SK-N-SH treated with all-trans-retinoic acid at 6 μM for 48 hours (cell line): ENCODE measurements at regions not wholly inside any gene's neighbourhood (a gene's known extent, or its start where the extent isn't known, plus 50 kb on each side); places are given as distances from the start of the nearest gene placed in this dataset.

Source experiments
- ATAC-seq: fragments of 200-7000 bp; cut with Tn5 transposase; 3 replicates; pipeline ENCODE4 v1.9.1; 2020; ENCODE audit warnings: mild to moderate bottlenecking, moderate library complexity
- ARNTL ChIP-seq: fragments of 450-650 bp; formaldehyde crosslinking; IDR thresholded peaks from 2 replicates; pipeline ENCODE4 v1.5.0; 2020; ENCODE audit warnings: low read depth, mild to moderate bottlenecking, moderate library complexity, borderline replicate concordance
- BACH2 ChIP-seq: fragments of 250-450 bp; sonication (Bioruptor Pico); IDR thresholded peaks from 2 replicates; pipeline ENCODE4 v1.9.0; 2021; ENCODE audit warnings: mild to moderate bottlenecking, borderline replicate concordance
- CREB5 ChIP-seq: fragments of 250-450 bp; sonication (Bioruptor Pico); IDR thresholded peaks from 2 replicates; pipeline ENCODE4 v1.5.1; 2020; ENCODE audit warnings: low read depth, mild to moderate bottlenecking, moderate library complexity
- CSDC2 ChIP-seq: fragments of 250-450 bp; sonication (Bioruptor Pico); IDR thresholded peaks from 2 replicates; pipeline ENCODE4 v1.5.0; 2020; ENCODE audit warnings: mild to moderate bottlenecking, moderate library complexity
- CSRNP3 ChIP-seq: fragments of 250-450 bp; sonication (Bioruptor Pico); IDR thresholded peaks from 2 replicates; pipeline ENCODE4 v1.5.1; 2021; ENCODE audit warnings: mild to moderate bottlenecking, moderate library complexity
- ESRRG ChIP-seq: fragments of 250-450 bp; sonication (Bioruptor Pico); IDR thresholded peaks from 2 replicates; pipeline ENCODE4 v1.6.1; 2021; ENCODE audit warnings: mild to moderate bottlenecking
- GLIS3 ChIP-seq: fragments of 250-450 bp; sonication (Bioruptor Pico); IDR thresholded peaks from 2 replicates; pipeline ENCODE4 v1.5.0; 2020; ENCODE audit warnings: mild to moderate bottlenecking, moderate library complexity
- ISL1 ChIP-seq: fragments of 250-450 bp; sonication (Bioruptor Pico); IDR thresholded peaks from 2 replicates; pipeline ENCODE4 v2.1.2; 2022; ENCODE audit warnings: mild to moderate bottlenecking, moderate library complexity
- OSR1 ChIP-seq: fragments of 250-450 bp; sonication (Bioruptor Pico); IDR thresholded peaks from 2 replicates; pipeline ENCODE4 v1.8.0; 2022; ENCODE audit warnings: moderate library complexity, mild to moderate bottlenecking, inconsistent platforms
- PATZ1 ChIP-seq: fragments of 250-450 bp; sonication (Bioruptor Pico); IDR thresholded peaks from 2 replicates; pipeline ENCODE4 v1.8.0; 2020; ENCODE audit warnings: mild to moderate bottlenecking, moderate library complexity, borderline replicate concordance
- POU6F1 ChIP-seq: fragments of 250-450 bp; sonication (Bioruptor Pico); IDR thresholded peaks from 2 replicates; pipeline ENCODE4 v1.8.0; 2021; ENCODE audit warnings: low read depth, mild to moderate bottlenecking, moderate library complexity, borderline replicate concordance
- RARB ChIP-seq: fragments of 250-450 bp; sonication (Bioruptor Pico); IDR thresholded peaks from 2 replicates; pipeline ENCODE4 v1.8.0; 2021; ENCODE audit warnings: mild to moderate bottlenecking, moderate library complexity
- TOX ChIP-seq: fragments of 250-450 bp; sonication (Bioruptor Pico); IDR thresholded peaks from 2 replicates; pipeline ENCODE4 v1.8.0; 2021; ENCODE audit warnings: mild to moderate bottlenecking, moderate library complexity, borderline replicate concordance
- TSHZ2 ChIP-seq: fragments of 250-450 bp; sonication (Bioruptor Pico); IDR thresholded peaks from 2 replicates; pipeline ENCODE4 v1.5.0; 2020; ENCODE audit warnings: mild to moderate bottlenecking, moderate library complexity
- ZC3H10 ChIP-seq: fragments of 250-450 bp; sonication (Bioruptor Pico); IDR thresholded peaks from 2 replicates; pipeline ENCODE4 v1.5.1; 2021; ENCODE audit warnings: mild to moderate bottlenecking, moderate library complexity
- ZFP3 ChIP-seq: fragments of 250-450 bp; sonication (Bioruptor Pico); IDR thresholded peaks from 2 replicates; pipeline ENCODE4 v1.5.0; 2020; ENCODE audit warnings: mild to moderate bottlenecking, moderate library complexity
- ZFP30 ChIP-seq: fragments of 450-650 bp; formaldehyde crosslinking; IDR thresholded peaks from 2 replicates; pipeline ENCODE4 v1.5.0; 2022; ENCODE audit warnings: mild to moderate bottlenecking, moderate library complexity
- ZNF565 ChIP-seq: fragments of 450-650 bp; formaldehyde crosslinking; conservative IDR thresholded peaks from 2 replicates; pipeline ENCODE4 v1.5.0; 2020; ENCODE audit warnings: low read depth, mild to moderate bottlenecking, moderate library complexity
- ZNF70 ChIP-seq: fragments of 450-650 bp; formaldehyde crosslinking; IDR thresholded peaks from 2 replicates; pipeline ENCODE4 v1.5.0; 2020; ENCODE audit warnings: mild to moderate bottlenecking, moderate library complexity

- TF ChIP-seq ZC3H10 (CRISPR knock-in tag) = no peak
- TF ChIP-seq BACH2 (CRISPR knock-in tag) = no peak
- TF ChIP-seq CSRNP3 = no peak
- TF ChIP-seq, all 23 proteins: peak for 0
- no peak for ATAC-seq
Measured at GRCh38 chr3:162166543-162166942, 669.9 kb downstream of the OTOL1 start.

- ATAC-seq = no peak
- no peak for TF ChIP-seq ZFP3 (CRISPR knock-in tag)
- no peak for TF ChIP-seq PATZ1 (CRISPR knock-in tag)
- no peak for TF ChIP-seq ARNTL (CRISPR knock-in tag)
- no peak for TF ChIP-seq ZNF565
- no peak for TF ChIP-seq ZFP30 (CRISPR knock-in tag)
- no peak for TF ChIP-seq ESRRG (CRISPR knock-in tag)
- TF ChIP-seq RARB (CRISPR knock-in tag) = no peak
- TF ChIP-seq TOX (CRISPR knock-in tag) = no peak
- TF ChIP-seq ZC3H10 (CRISPR knock-in tag) = no peak
- no peak for TF ChIP-seq OSR1 (CRISPR knock-in tag)
- no peak for TF ChIP-seq TSHZ2 (CRISPR knock-in tag)
- TF ChIP-seq POU6F1 (CRISPR knock-in tag) = no peak
- no peak for TF ChIP-seq CREB5 (CRISPR knock-in tag)
- TF ChIP-seq CSRNP3 = no peak
Measured at GRCh38 chr3:162168715-162169114, 672.1 kb downstream of the OTOL1 start.

GRCh38 chr3:162170581-162170980 is 674.0 kb downstream of the OTOL1 start:
- no peak for ATAC-seq
- TF ChIP-seq ZFP30 (CRISPR knock-in tag) = no peak
- no peak for TF ChIP-seq CREB5 (CRISPR knock-in tag)
- no peak for TF ChIP-seq CSDC2 (CRISPR knock-in tag)
- TF ChIP-seq CSRNP3 = no peak
- TF ChIP-seq GLIS3 (CRISPR knock-in tag) = no peak
- no peak for TF ChIP-seq PATZ1 (CRISPR knock-in tag)
- TF ChIP-seq ARNTL (CRISPR knock-in tag) = no peak
- no peak for TF ChIP-seq ISL1 (CRISPR knock-in tag)
- no peak for TF ChIP-seq OSR1 (CRISPR knock-in tag)
- no peak for TF ChIP-seq POU6F1 (CRISPR knock-in tag)
- TF ChIP-seq ZC3H10 (CRISPR knock-in tag) = no peak
- no peak for TF ChIP-seq ZNF70 (CRISPR knock-in tag)
